ENCODE measurements at regions not wholly inside any gene's neighbourhood (a gene's known extent, or its start where the extent isn't known, plus 50 kb on each side); places are given as distances from the start of the nearest gene placed in this dataset.

GRCh38 chr6:154885214-154885613 is 109.9 kb upstream of the TIAM2 start:
- Mint-ChIP-seq H3K27me3 (ENCODE audit: unreplicated experiment) (peaks cover 8% of the 10 kb centered on the region), H3K36me3 (ENCODE audit: unreplicated experiment) (peaks cover 10% of the 10 kb centered on the region), H3K4me3 (ENCODE audit: unreplicated experiment) (no peak overlapping the region), H3K4me1 (ENCODE audit: low read depth, unreplicated experiment) (no peaks in the 10 kb centered on the region), H3K9me3 (ENCODE audit: unreplicated experiment) (peaks cover 6% of the 10 kb centered on the region), H3K27ac (ENCODE audit: unreplicated experiment) (no peak overlapping the region)
- no peak for DNase-seq
- no peak for TF ChIP-seq CTCF (IDR thresholded peaks at IDR 0.05; ENCODE audit: partially characterized antibody, unreplicated experiment)

- Mint-ChIP-seq H3K27me3 (ENCODE audit: unreplicated experiment) (peaks cover 9% of the 10 kb centered on the region), H3K4me3 (ENCODE audit: unreplicated experiment) (no peak overlapping the region), H3K36me3 (ENCODE audit: unreplicated experiment) (peaks cover 10% of the 10 kb centered on the region), H3K9me3 (ENCODE audit: unreplicated experiment) (peaks cover 6% of the 10 kb centered on the region), H3K27ac (ENCODE audit: unreplicated experiment) (peak overlapping the region; percentile 43), H3K4me1 (ENCODE audit: low read depth, unreplicated experiment) (no peaks in the 10 kb centered on the region)
- no peak for TF ChIP-seq CTCF (IDR thresholded peaks at IDR 0.05; ENCODE audit: partially characterized antibody, unreplicated experiment)
- no peak for DNase-seq
Measured at GRCh38 chr6:154886016-154886415, 109.1 kb upstream of the TIAM2 start.

- H3K4me3 Mint-ChIP-seq (ENCODE audit: unreplicated experiment) = no peak overlapping the region
- no peak for DNase-seq
- peaks cover 10% of the 10 kb centered on the region for H3K36me3 Mint-ChIP-seq (ENCODE audit: unreplicated experiment)
- no peak overlapping the region for H3K27ac Mint-ChIP-seq (ENCODE audit: unreplicated experiment)
- peaks cover 6% of the 10 kb centered on the region for H3K9me3 Mint-ChIP-seq (ENCODE audit: unreplicated experiment)
- H3K27me3 Mint-ChIP-seq (ENCODE audit: unreplicated experiment) = peaks cover 10% of the 10 kb centered on the region
- no peak for TF ChIP-seq CTCF (IDR thresholded peaks at IDR 0.05; ENCODE audit: partially characterized antibody, unreplicated experiment)
- no peaks in the 10 kb centered on the region for H3K4me1 Mint-ChIP-seq (ENCODE audit: low read depth, unreplicated experiment)
Measured at GRCh38 chr6:154886471-154886870, 108.6 kb upstream of the TIAM2 start.

GRCh38 chr6:154887051-154887450 is 108.1 kb upstream of the TIAM2 start:
- no peak for DNase-seq
- Mint-ChIP-seq H3K4me3 (ENCODE audit: unreplicated experiment) (no peak overlapping the region), H3K9me3 (ENCODE audit: unreplicated experiment) (peaks cover 6% of the 10 kb centered on the region), H3K27me3 (ENCODE audit: unreplicated experiment) (peaks cover 10% of the 10 kb centered on the region), H3K27ac (ENCODE audit: unreplicated experiment) (no peak overlapping the region), H3K36me3 (ENCODE audit: unreplicated experiment) (peaks cover 10% of the 10 kb centered on the region), H3K4me1 (ENCODE audit: low read depth, unreplicated experiment) (no peaks in the 10 kb centered on the region)
- TF ChIP-seq CTCF (IDR thresholded peaks at IDR 0.05; ENCODE audit: partially characterized antibody, unreplicated experiment) = no peak

- Mint-ChIP-seq H3K4me3 (ENCODE audit: unreplicated experiment) (no peak overlapping the region), H3K36me3 (ENCODE audit: unreplicated experiment) (peaks cover 3% of the 10 kb centered on the region), H3K27ac (ENCODE audit: unreplicated experiment) (no peak overlapping the region), H3K4me1 (ENCODE audit: low read depth, unreplicated experiment) (no peaks in the 10 kb centered on the region), H3K9me3 (ENCODE audit: unreplicated experiment) (peaks cover 6% of the 10 kb centered on the region), H3K27me3 (ENCODE audit: unreplicated experiment) (peaks cover 7% of the 10 kb centered on the region)
- no peak for DNase-seq
- no peak for TF ChIP-seq CTCF (IDR thresholded peaks at IDR 0.05; ENCODE audit: partially characterized antibody, unreplicated experiment)
Measured at GRCh38 chr6:154888421-154889295, 106.5 kb upstream of the TIAM2 start.

All from glutamatergic neuron (in vitro differentiated cells).